GM13977 (cell line): ENCODE measurements at regions not wholly inside any gene's neighbourhood (a gene's known extent, or its start where the extent isn't known, plus 50 kb on each side); places are given as distances from the start of the nearest gene placed in this dataset.

Experiments
- DNase-seq: peaks from one replicate; pipeline ENCODE4 v3.0.0; 2012; ENCODE audit warnings: low spot score
- CTCF ChIP-seq: IDR thresholded peaks from 2 replicates; pipeline ENCODE4 v1.5.1; 2012; ENCODE audit warnings: mild to moderate bottlenecking, control low read depth; ENCODE audit not compliant: insufficient read depth; ENCODE audit errors: extremely low read depth, missing control alignments
- in situ Hi-C: fragments of 300-500 bp; cut with MboI; formaldehyde crosslinking; loops from one replicate; pipeline ENCODE4 v1.12.0; 2022; ENCODE audit warnings: low sequenced_read_pairs, low pct_unique_long_range_greater_than_20kb, mixed read lengths, inconsistent platforms; ENCODE audit not compliant: unreplicated experiment

- no peak for DNase-seq
- TF ChIP-seq CTCF: no peak
- in situ Hi-C loops: no loop called here
These were observed 151.3 kb upstream of the SP4 start for GRCh38 chr7:21276471-21277035.

GRCh38 chr7:21278944-21279343 lies 148.9 kb upstream of the SP4 start:
- DNase-seq: no peak
- no peak for TF ChIP-seq CTCF
- in situ Hi-C loops: no loop called here

- no peak for DNase-seq
- TF ChIP-seq CTCF: no peak
- in situ Hi-C loops: no loop called here
These were observed 146.7 kb upstream of the SP4 start for GRCh38 chr7:21281193-21281592.

- TF ChIP-seq CTCF: peak; percentile 19
- in situ Hi-C loops: no loop called here
- DNase-seq: no peak
These were observed 134.1 kb upstream of the SP4 start for GRCh38 chr7:21293771-21294170.

GRCh38 chr7:21299766-21300165 lies 128.1 kb upstream of the SP4 start:
- in situ Hi-C loops: no loop called here
- no peak for TF ChIP-seq CTCF
- no peak for DNase-seq

- DNase-seq: no peak
- TF ChIP-seq CTCF: peak; percentile 29
- in situ Hi-C loops: no loop called here
These were observed 127.2 kb upstream of the SP4 start for GRCh38 chr7:21300692-21301091.
